ENCODE measurements at regions not wholly inside any gene's neighbourhood (a gene's known extent, or its start where the extent isn't known, plus 50 kb on each side); places are given as distances from the start of the nearest gene placed in this dataset.

DNA sequence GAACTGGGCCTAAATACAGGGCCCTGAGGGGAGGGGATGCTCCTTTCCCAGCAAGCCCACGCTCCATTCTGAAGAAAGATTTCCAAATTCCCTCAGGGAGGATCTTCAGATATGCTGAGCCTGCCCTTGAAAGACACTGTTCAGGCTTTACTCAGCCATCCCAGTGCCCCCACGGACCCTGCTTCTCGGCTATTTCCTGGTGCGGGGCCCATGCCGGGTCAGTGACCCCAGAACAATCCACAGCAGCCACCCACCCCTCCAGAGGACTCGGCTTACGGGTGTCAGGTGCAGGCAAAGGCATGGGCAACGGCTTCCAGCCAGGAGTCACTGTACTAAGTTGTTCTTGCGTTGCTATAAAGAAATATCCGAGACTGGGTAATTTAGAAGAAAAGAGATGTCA, 137.1 kb downstream of the OAT start:
- H3K4me3 ChIP-seq (ENCODE audit: low read depth, low read length), result no peak overlapping the region
- no peak for DNase-seq (ENCODE audit: low read depth)
- TF ChIP-seq CTCF (IDR thresholded peaks at IDR 0.05; ENCODE audit: insufficient read depth, low read depth, low read length, missing control alignments), result no peak

GRCh38 chr10:124280916-124281315, 137.8 kb downstream of the OAT start:
- no peak for TF ChIP-seq CTCF (IDR thresholded peaks at IDR 0.05; ENCODE audit: insufficient read depth, low read depth, low read length, missing control alignments)
- no peak overlapping the region for H3K4me3 ChIP-seq (ENCODE audit: low read depth, low read length)
- no peak for DNase-seq (ENCODE audit: low read depth)

DNA sequence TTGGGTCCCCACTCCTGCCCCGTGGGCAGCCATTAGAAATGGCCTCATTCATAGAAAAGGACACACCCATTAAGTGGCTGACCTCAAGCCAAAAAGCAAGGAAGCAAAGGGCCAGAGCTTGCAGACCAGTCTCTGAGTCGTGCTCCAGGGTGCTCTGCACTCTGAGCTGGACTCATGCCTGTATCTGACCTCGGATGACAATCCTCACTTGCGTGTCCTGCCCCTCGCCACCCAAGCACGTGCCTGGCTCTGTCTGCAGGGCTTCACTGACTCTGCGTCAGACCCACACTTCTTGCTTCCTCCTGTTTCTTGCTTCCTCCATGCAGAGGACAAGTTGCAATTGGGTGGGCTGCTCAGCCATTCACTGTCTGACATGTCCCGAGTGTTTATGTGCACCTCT, 138.8 kb downstream of the OAT start:
- DNase-seq (ENCODE audit: low read depth), result no peak
- no peak overlapping the region for H3K4me3 ChIP-seq (ENCODE audit: low read depth, low read length)
- TF ChIP-seq CTCF (IDR thresholded peaks at IDR 0.05; ENCODE audit: insufficient read depth, low read depth, low read length, missing control alignments), result no peak

DNA sequence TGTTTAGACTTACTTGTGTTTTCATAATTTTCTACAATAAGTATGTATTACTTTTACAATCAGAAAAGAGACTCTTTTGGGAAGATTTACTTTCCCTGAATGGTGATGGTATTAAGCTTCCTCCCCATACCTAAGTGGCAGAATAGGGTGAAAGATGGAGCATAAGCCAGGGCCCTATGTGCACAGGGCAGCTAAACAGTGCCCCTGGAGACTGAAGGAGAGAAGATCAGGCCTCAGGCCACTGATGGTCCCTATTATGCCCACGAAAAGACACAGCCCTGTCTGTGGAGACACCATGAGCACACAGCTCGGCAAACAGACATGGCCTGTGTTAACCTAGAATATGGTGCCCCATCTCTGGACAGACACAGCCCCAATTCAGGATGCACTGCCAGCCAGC, 139.4 kb downstream of the OAT start:
- no peak overlapping the region for H3K4me3 ChIP-seq (ENCODE audit: low read depth, low read length)
- no peak for TF ChIP-seq CTCF (IDR thresholded peaks at IDR 0.05; ENCODE audit: insufficient read depth, low read depth, low read length, missing control alignments)
- peak; percentile 12 for DNase-seq (ENCODE audit: low read depth)

DNA sequence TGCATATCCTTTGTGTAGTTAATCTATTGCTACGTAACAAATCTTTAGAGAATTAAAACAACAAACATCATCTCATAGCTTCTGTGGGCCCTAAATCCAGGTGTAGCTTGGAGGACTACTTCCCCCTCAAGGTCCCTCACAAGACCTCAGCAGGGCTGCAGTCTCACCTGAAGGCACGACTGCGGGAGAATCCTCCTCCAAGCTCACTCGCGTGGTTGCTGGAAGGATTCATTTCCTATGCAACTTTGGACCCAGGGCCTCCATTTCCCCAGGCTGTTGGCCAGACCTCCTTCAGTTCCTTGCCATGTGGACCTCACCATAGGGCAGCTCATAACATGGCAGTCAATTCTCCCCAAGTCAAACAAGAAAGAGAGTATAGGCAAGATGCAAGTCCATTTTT, 140.4 kb downstream of the OAT start:
- no peak for DNase-seq (ENCODE audit: low read depth)
- TF ChIP-seq CTCF (IDR thresholded peaks at IDR 0.05; ENCODE audit: insufficient read depth, low read depth, low read length, missing control alignments), result no peak
- H3K4me3 ChIP-seq (ENCODE audit: low read depth, low read length), result no peak overlapping the region

- H3K4me3 ChIP-seq (ENCODE audit: low read depth, low read length), result no peak overlapping the region
- no peak for TF ChIP-seq CTCF (IDR thresholded peaks at IDR 0.05; ENCODE audit: insufficient read depth, low read depth, low read length, missing control alignments)
- no peak for DNase-seq (ENCODE audit: low read depth)
Observed at GRCh38 chr10:124273141-124273540, 145.6 kb downstream of the OAT start.

GRCh38 chr10:124271676-124272075, 147.0 kb downstream of the OAT start:
- no peak overlapping the region for H3K4me3 ChIP-seq (ENCODE audit: low read depth, low read length)
- TF ChIP-seq CTCF (IDR thresholded peaks at IDR 0.05; ENCODE audit: insufficient read depth, low read depth, low read length, missing control alignments), result no peak
- no peak for DNase-seq (ENCODE audit: low read depth)

All from GM12865 (cell line).